ENCODE measurements at regions not wholly inside any gene's neighbourhood (a gene's known extent, or its start where the extent isn't known, plus 50 kb on each side); places are given as distances from the start of the nearest gene placed in this dataset.
"Not testable (repeated sequence)": the region's sequence is repeated elsewhere in the genome, so short reads cannot be mapped to it uniquely, and the experiment has no call there.

DNA sequence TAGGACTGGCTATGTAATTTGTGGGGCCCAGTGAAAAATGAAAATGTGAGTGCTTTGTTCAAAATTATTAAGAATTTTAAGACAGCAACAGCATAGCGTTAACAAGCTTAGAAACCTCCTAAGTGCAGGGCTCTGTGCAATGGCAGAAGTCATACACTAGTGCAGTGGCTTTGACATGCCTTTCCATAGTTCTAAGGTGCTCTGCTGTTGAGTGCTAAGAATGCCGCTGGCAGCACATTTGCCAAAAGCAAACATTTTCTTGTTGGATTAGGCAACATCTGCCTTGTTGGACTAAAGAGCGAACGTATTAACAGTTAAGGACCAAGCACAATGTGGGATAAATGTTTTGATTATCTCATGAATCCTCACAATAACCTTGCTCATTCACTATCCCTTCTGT, 244.9 kb upstream of the PDE3A start:
- no peak for DNase-seq (ENCODE audit: low read depth in 2 of 2)

DNA sequence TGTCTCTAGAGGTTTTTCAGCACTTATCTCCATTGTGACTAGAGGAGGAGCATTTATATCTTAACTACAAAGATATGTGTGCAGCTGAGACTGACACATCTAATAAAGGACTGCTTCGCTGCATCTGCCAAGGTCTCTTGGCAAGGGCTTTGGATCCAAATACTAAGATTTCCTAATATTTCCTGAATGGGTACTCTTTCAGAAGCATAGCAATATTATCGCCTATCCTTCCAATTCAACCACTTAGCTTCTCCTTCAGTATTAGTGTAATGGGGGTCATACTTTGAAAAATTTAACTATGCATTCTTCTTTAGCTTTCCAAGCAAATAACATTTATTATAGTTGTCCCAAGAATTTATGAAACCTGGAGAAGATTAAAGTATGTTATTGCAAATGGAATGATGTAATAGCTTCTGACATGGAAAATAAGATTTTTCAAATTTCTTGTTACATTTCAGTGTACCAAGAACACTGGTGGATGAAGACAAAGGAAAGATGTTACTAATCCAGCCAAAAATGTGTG, 243.0 kb upstream of the PDE3A start:
- no peak for DNase-seq (ENCODE audit: low read depth in 2 of 2)

DNA sequence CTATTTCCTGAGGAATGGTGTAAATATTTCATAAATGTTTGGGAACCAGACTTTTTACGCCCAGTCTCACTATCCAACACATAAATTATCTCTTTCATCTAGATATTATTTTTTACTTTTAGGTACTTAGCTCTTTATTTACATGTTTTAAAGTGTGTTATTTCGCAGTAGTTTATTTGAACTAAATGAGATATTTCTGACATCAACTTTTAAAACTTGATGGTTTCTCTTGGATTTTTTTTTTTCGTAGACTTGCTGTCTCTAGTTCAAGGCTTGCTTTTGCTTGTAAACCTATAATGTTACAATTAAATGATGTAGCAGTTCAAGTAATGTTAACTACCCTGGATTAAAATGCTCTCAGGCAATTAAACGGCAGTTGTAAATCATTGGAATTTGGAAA, 241.7 kb upstream of the PDE3A start:
- DNase-seq (ENCODE audit: low read depth in 2 of 2) = no peak

DNA sequence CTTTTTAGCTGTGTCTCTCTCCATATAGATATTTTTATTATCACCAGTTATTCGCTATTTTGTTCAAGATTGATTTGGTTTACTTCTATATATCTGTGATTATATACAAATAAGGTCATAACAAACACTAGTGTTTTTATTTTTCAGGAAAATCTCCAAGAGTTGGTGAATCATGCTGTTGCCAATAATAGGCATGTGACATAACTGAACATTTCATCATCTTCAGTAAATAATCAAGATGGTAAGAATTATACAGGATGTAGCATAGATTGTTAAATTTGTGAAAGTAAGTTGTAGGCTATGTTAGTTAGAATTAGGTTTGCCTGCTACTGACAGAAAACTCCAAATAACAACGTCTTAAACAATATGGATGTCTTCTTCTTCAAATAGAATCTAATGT, 240.9 kb upstream of the PDE3A start:
- no peak for DNase-seq (ENCODE audit: low read depth in 2 of 2)

DNA sequence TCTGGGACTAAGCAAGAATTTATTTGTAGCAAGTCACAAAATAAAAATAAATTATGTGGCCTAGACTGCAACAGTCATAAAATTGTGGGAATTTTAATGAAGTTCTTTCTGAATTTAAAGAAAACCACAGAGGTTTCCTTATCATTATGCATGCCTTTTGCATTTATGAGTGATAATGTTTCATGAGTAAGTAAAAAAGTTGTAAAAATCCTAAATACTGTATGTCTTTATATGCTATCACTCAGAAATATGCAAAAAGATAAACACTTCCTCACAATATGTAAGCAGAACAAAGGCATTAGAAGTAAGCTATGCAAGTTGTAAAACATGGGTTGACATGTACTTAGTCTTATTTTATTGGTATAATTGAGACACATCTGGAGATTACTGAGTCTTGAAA, 239.4 kb upstream of the PDE3A start:
- DNase-seq (ENCODE audit: low read depth in 2 of 2) = no peak

DNA sequence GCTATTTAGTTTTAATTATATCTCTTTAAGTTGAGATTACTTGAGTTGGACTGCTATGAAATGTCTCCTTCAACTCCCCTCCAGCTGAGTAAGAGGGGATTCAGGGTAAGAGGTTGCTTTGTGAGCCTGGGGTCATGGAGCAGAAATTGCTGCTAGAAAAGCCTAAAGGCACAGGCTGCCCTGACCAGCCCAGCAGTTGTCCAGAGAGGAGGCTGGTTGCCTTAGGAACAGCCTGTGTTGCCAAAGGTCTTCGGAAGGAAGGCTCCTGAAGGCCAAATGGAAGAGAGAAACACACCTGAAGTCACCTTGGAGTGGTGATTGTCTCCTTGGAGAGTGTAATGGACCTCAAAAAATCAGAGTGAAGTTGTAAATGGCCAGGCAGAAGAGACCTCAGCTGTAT, 235.5 kb upstream of the PDE3A start:
- no peak for DNase-seq (ENCODE audit: low read depth in 2 of 2)

DNA sequence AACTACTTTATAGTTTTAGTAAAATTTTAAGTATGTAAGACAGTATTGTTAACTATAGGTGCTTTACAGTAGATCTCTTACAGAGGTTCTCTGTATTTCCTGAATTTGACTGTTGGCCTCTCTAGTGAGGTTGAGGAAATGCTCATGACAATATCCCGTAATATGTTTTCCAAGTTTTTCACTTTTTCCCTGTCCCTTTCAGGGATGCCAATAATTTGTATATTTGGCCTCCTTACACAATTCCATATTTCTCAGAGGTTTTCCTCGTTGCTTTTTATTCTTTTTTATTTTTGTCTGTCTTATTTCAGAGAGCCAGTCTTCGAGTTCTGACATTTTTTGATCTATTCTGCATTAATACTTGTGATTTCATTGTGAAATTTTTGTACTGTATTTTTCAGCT, 233.7 kb upstream of the PDE3A start:
- no peak for DNase-seq (ENCODE audit: low read depth in 2 of 2)

DNA sequence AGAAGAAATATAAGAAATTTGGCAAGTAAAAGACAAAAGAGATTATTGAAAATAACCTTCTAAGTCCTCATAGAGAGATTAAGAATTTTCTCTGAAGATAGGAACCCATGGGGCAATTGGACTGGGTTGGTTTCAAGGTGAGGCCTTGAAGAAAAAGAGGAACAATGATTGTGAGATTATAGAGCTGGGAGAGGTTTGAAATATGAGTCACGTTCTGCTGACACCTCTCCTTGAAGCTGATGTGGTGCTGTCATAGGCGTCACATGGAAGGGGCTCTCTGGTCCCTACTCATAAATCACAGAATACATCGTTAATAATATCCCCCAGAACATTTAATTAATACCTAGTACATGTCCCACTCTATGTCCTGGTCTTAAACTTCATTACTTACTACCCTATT, 227.6 kb upstream of the PDE3A start:
- no peak for DNase-seq (ENCODE audit: low read depth in 2 of 2)

DNA sequence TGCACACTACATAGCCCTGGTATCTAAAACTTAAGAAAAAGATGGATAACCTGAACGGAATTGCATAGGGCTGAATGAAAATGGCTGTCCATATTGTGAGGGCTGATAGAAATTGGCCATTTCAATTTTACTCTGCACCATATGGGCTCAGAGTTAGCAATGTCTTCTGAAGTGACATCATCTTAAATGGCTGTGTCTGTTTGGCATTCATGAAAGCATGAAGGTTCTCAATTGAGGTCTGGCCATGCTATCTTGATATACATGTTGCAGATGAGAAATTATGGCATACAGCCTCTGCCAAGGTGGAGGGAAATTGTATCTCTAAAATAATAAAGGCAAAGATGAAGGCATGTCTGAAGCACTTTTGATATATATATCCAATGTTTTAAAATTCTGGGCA, 226.0 kb upstream of the PDE3A start:
- DNase-seq (ENCODE audit: low read depth in 2 of 2) = no peak

DNA sequence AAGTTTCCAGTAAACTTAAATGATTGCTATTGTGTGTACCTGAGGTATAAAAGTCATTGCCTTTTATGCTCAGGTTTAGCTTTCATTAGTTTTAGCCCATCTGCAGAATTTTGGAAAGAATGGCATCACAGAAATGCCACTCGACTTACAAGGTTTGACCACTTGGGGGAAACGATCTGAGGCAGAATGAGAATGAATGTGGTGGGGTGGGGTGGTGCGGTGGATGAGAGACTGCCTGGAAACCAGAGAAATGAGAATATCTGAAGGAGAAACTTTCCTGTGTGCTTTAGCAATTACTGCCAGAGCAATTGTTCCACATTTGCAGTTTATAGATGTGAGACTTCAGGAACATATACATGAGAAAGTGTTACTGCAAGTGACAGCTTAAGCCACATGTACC, 225.4 kb upstream of the PDE3A start:
- DNase-seq (ENCODE audit: low read depth in 2 of 2) = no peak

DNA sequence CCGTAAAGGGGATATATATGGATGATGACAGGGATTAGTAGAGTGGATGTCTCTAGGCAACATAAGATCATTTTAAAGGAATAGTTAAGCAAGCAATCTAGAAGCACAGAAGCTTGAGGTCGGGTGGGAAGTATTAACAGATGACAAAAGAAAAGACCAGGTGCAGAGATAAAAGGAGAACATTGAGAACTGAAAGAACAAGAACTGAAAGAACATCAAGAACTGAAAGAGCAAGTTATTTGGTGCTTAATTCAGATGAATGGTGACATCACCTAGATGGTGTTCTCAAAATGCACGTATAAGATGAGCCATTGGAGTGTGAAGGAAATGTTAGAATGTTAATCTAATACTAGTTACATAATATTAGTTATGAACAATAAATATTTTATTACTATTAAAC, 224.0 kb upstream of the PDE3A start:
- DNase-seq (ENCODE audit: low read depth in 2 of 2) = no peak

DNA sequence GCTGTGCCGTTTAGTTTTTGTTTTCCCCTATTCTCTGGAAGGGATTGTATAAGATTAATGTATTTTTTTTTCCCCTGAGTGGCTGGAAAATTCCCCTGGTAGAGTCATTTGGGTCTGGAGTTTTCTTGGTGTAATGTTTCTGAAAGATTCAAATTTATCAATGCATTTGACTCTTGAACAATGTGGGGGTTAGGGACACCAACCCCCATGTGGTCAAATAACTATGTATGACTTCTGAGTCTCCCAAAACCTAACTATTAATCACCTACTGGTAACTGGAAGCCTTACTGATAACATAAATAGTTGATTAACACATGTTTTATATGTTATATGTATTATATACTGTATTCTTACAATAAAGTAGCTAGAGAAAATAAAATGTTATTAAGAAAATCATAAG, 220.1 kb upstream of the PDE3A start:
- DNase-seq (ENCODE audit: low read depth in 2 of 2) = no peak

DNA sequence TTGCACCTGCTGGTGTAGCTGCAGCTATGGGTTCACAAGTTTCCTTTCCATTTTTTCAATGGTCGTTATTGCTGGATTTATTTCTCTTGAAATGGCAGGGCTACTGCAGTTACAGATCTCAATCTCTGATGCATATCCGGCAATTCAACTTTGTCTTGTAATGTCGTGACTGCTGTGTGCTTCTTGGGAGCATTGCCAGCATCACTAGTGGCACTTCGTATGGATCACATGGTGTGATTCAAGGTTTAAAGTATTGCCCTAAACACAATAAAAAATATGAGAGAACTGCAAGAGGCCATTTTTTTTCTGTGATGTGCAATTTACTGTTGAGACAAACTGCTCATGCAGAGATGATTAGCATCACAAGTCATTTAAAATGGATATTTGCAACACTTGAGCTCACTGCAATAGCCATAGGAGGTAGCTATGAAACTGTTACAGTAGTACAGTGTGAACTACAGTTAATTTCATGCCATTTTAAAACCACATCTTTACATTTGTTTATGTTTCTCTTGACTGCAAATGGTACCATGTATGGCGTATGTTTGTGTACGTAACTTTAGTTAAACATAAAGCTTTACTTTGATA, 217.4 kb upstream of the PDE3A start:
- DNase-seq (ENCODE audit: low read depth in 2 of 2) = no peak

DNA sequence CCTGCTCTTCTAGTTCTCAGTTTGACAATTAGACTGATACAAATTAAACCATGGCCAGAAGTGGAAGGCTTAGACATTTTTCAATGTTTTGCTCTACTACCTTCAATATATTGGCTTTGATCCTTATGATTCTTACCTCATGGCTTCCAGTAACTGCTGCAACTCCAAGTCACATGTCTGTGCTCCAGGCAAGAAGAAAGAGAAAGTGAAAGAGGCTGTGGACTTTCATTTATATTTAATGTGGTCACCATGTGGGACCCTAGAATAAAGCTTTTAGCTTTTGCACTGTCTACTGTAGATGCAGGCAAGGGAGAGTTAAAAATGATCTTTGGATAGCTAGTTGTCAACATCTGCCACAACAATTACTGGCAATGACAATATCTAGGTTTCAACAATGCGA, 214.3 kb upstream of the PDE3A start:
- no peak for DNase-seq (ENCODE audit: low read depth in 2 of 2)

DNA sequence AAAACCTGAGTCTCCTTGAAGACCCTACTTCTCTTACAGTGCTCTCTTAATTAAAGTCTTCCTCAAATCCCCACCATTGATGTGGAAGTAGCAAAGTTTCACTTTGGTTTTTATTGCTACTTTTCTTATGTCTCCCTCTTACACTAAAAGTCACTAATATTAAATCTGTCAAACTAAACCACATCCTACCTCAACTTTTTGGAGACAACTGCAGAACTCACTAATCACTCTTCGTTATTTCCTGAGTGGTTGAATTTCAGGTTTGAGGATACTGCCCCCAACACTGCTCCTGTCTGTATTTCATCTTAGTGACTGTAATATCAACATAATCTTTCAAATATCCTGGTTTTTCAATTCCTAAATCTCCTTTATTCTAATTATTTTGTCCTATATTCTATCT, 213.0 kb upstream of the PDE3A start:
- DNase-seq (ENCODE audit: low read depth in 2 of 2) = no peak

DNA sequence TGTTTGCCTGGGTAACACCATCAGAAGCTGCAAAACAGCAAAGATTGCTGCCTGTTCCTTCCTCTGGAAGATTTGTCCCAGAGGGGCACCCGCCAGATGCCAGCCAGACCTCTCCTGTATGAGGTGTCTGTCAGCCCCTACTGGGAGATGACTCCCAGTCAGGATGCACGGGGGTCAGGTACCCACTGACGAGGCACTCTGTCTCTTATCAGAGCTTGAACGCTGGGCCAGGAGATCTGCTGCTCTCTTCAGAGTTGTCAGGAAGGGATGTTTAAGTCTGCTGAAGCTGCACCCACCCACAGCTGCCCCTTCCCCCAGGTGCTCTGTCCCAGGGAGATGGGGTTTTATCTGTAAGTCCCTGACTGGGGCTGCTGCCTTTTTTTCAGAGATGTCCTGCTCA, 207.4 kb upstream of the PDE3A start:
- not testable (repeated sequence) for DNase-seq (ENCODE audit: low read depth in 2 of 2)

DNA sequence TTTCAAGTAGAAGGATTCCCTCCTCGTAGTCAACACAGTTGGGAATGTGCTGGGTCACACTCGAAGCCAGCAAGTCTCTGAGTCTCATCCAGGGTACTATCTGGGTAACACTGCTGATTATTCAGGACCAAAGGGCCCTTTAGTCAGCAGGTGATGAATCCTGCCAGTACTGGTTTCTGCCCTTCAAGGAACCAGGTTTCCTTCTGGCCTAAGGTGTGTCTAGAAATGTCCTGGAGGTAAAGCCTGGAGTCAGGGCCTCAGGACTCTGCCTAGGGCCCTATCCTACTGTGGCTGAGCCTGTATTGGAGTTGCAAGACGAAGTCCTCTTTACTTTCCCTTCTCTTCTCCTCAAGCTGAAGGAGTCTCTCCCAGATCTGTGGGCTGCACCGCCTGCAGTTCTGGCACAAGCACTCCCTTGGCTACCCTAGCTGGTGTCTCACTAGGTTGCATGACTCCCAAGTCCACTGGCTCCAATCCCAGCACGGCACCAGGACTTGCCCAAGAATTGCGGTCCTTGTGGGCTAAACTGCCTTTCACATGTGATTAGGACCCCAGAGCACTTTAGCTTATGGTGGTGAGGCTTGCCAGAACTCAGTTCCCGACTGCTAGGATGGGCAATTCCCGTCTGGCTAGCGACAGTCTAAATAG, 193.7 kb upstream of the PDE3A start:
- no peak for DNase-seq (ENCODE audit: low read depth in 2 of 2)

DNA sequence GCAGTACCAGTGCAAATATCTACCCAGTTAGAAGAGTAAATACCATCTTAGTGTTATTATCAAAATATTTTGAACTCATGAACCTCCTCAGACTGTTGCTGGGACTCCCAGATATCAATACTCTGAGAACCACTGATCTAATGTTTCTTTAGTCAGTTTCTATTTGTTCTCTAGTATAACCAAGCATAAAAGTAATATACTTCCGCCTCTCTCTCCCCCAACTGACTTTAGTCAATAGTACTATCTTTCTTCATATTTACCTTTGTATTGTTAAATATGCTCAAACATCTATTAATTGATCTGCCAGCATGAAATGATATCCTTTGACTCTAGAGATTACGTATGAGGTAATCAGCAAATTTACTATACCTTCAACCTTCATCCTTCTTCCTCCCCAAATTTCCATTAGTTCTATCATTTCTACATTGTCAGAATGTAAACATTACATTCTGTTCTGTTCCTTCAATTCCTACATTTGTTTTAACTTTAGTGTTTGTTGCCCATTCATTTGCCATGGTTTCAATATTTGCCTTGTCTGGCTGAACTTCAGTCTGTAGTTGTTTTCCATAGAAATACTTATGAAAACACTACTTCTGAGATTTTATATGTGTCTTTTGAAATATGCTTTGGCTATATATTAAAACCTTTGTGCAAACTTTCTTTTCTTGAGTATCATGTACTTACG, 192.5 kb upstream of the PDE3A start:
- DNase-seq (ENCODE audit: low read depth in 2 of 2) = no peak

DNA sequence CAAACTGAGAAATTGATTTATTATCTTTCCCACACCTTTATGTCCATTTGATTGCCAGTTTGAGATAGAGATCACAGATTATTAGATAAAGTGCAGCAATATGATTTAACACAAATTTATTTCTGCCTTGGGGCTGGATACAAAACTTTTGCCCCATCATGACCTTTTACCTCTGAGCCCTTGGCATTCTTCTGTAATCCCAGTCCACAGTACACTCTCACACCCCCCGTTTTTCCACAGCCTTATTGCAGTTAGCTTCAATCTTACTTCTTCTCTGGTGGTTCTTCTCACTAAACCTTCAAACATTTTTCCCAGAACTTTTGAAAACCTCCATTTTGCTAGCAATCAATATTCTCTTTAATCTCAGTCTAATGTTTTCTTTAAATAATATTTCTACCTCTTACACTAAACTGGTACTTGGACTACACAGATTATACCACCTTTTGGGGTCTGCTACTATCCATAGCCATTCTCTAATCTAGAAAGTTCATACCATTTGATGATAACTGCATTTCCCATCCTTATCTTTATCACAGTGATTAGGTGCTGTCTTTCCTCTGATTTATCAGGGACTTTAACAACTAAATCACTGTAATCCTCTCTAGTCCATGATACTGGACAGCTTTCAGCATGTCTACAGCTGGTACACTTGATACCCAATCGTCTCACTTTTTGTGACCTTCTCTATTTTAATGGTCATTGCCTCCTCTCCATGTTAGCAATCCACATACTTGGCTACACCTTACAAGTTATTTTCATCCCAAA, 186.7 kb upstream of the PDE3A start:
- DNase-seq (ENCODE audit: low read depth in 2 of 2) = no peak

DNA sequence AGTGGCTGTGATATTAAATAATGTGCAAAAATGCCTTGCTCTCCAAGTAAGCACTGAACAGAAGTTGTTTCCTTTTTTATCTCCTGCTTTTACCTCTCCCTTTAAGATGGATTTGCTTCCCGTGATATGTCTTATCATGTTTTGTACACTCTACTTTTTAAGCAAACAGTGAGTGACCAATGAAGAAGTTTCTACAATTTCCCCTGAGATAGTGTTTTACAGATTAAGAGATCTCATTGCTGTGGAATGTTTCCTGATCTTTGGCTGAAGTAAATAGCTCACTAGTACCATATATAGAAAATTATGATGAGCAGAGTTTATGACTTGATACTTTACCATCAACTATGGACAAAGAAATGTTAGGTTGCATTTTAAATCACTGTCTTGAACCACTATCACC, 184.8 kb upstream of the PDE3A start:
- no peak for DNase-seq (ENCODE audit: low read depth in 2 of 2)

DNA sequence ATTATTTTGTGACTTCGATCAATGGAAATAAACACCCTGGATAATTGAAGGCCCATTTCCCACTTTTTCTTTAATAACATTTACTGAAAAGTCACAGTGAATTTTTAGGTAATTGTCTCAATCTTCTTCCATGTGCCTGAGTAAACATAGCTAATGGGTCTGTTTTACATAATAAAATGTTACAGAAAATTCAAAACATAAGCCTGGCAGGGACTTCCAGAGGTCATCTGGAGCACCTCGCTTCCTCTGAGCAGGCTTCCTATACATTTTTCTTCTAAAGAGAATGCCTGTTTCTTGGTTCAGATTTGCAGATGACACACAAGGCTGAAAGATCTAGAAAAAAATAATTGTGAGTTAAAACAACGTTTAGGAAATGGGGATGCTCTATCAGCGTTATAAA, 183.8 kb upstream of the PDE3A start:
- DNase-seq (ENCODE audit: low read depth in 2 of 2) = no peak

DNA sequence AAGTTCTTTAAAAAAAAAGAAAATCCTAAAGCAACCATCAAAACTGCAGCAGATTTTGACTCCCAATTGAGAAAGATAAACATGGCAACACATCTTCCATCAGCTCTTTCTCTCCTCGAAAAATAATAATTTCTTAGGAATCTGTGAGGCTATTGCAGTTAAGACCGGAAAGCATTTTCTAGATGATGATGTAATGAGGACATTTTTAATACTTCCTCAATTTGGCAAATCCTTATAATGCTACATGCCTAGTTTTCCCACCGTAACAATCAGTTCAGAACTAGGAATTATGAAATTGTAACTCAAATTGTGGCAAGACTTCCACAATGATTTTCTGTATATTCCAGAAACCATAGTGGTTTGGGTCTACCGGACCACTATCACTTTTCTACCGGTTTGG, 180.9 kb upstream of the PDE3A start:
- no peak for DNase-seq (ENCODE audit: low read depth in 2 of 2)

Data from stimulated activated CD4-positive, alpha-beta T cell treated with anti-CD3 and anti-CD28 coated beads, Interleukin-12 subunit alpha, Interleukin-12 subunit beta, amount 100 ng/mL, for 24 hours (primary cell).